Heart right ventricle (tissue), 16 donors: ENCODE measurements at regions not wholly inside any gene's neighbourhood (a gene's known extent, or its start where the extent isn't known, plus 50 kb on each side); places are given as distances from the start of the nearest gene placed in this dataset.

Experiments used
- ATAC-seq, 8 donors: fragments of 200-7000 bp; cut with Tn5 transposase; one replicate each; pipeline ENCODE4 v1.9.1; 2020; ENCODE audit warnings: mild to moderate bottlenecking in 8 of 8, moderate library complexity in 8 of 8, moderate number of reproducible peaks in 1 of 8
- DNase-seq, 2 donors: peaks; one replicate each; pipeline ENCODE4 v3.0.0-alpha.2; 2020
- H3K27ac ChIP-seq, 10 donors: fragments of 200-600 bp; sonication (generic) in 2 of 10; one replicate each; pipeline versions ENCODE4 v1.5.0 to v1.8.0; 2020 to 2022; ENCODE audit warnings: mild to moderate bottlenecking in 3 of 10
- H3K27me3 ChIP-seq, 7 donors: fragments of 200-600 bp; one replicate each; pipeline ENCODE4 v1.8.0; 2021 to 2022; ENCODE audit warnings: mild to moderate bottlenecking in 2 of 7
- H3K36me3 ChIP-seq, 9 donors: fragments of 200-600 bp; sonication (generic) in 1 of 9; one replicate each; pipeline versions ENCODE4 v1.5.0 to v1.8.0; 2020 to 2022; ENCODE audit warnings: mild to moderate bottlenecking in 2 of 9
- H3K4me1 ChIP-seq, 9 donors: fragments of 200-600 bp; sonication (generic) in 1 of 9; one replicate each; pipeline versions ENCODE4 v1.5.0 to v1.8.0; 2020 to 2022; ENCODE audit warnings: mild to moderate bottlenecking in 4 of 9
- H3K4me3 ChIP-seq, 10 donors: fragments of 200-600 bp; sonication (generic) in 2 of 10; one replicate each; pipeline versions ENCODE4 v1.5.0 to v1.8.0; 2020 to 2022; ENCODE audit warnings: mild to moderate bottlenecking in 7 of 10, moderate library complexity in 2 of 10
- H3K9me3 ChIP-seq, 11 donors: fragments of 200-600 bp in 10 of 11; sonication (generic) in 2 of 11; one replicate each; pipeline versions ENCODE4 v1.5.0 to v1.8.0; 2013 to 2022; ENCODE audit warnings: mild to moderate bottlenecking in 2 of 11, control low read depth in 1 of 11, moderate library complexity in 1 of 11
- CTCF ChIP-seq, 9 donors: fragments of 200-600 bp; sonication (generic) in 2 of 9; IDR thresholded peaks; one replicate each; pipeline versions ENCODE4 v1.5.0 to v1.8.0; 2021 to 2022; ENCODE audit warnings: antibody characterized with exemption in 9 of 9, mild to moderate bottlenecking in 5 of 9, moderate library complexity in 1 of 9
- WGBS, 2 donors: extraction: QIAGEN DNeasy Blood & Tissue Kit; methylation state at CpG; one replicate each; pipeline ENCODE4 v1.1.7; 2013; ENCODE audit warnings: inconsistent platforms in 1 of 2; 5-methylcytosine and 5-hydroxymethylcytosine counted together
- intact Hi-C, 10 donors: fragments of 100-400 bp; cut with DNase I; formaldehyde crosslinking; loops; one replicate each; pipeline versions ENCODE4 v1.11.1 to v1.14.2; 2022
- donor health status: Arrhythmogenic right ventricular cardiomyopathy.
- donor health status: ischemic (EF 13 %, LVEDD 7.1; RV severe dilation, severe dysfunction).
- donor health status: healthy with polysubstance abuse.
- donor health status: DM: no; HTN: yes; CAD: no.
- donor health status: DM: no; HTN: no; CAD: no.
- donor health status: ischemic (EF 25% LVEDD 6.9; RV normal size, moderate dysfunction).
- donor health status: ischemic (EF 25% LVEDD 5.7; RV mildly dilated, moderate dysfunction).
- donor health status: healthy.
- donor health status: DM: yes; HTN: yes; CAD: no.
- donor health status: Ischemic cardiomyopathy.
- donor health status: ischemic (EF 35%, LVEDD 5.7; RV mildly dilated, moderate dysfunction).
- donor health status: nonischemic (EF 11% LVEDD 7.7; RV severe dilation, severe dysfunction).
- donor health status: DM: yes; HTN: yes; CAD: no.
- donor health status: PGD.
- donor health status: ischemic (EF 29% LVEDD 5.4; RV normal size, mild dysfunction).
- donor health status: nonischemic (EF 23%, LVEDD 6.1; RV moderate dilation, normal function).

GRCh38 chr2:123101434-123101833 lies 923.7 kb upstream of the CNTNAP5 start:
- no peak for TF ChIP-seq CTCF (IDR thresholded peaks at IDR 0.05)
- no peaks in the 10 kb centered on the region for H3K27me3 ChIP-seq
- peaks cover 0 to 4% (median 0%) of the 10 kb centered on the region in 11 donors for H3K9me3 ChIP-seq
- H3K4me1 ChIP-seq = no peaks in the 10 kb centered on the region
- no peaks in the 10 kb centered on the region for H3K36me3 ChIP-seq
- DNase-seq (no peak), ATAC-seq (no peak)
- no peak overlapping the region for H3K4me3 ChIP-seq
- WGBS, 2 donors = 68 to 79% methylated on average over 2 of the region's 2 CpGs
- intact Hi-C loops = no loop called here
- H3K27ac ChIP-seq = no peak overlapping the region

GRCh38 chr2:123103902-123104301 lies 921.2 kb upstream of the CNTNAP5 start:
- Histone ChIP-seq H3K27me3 (no peaks in the 10 kb centered on the region), H3K27ac (no peak overlapping the region), H3K4me1 (no peaks in the 10 kb centered on the region), H3K4me3 (no peak overlapping the region), H3K9me3 (peaks cover 0 to 15% (median 0%) of the 10 kb centered on the region in 11 donors), H3K36me3 (no peaks in the 10 kb centered on the region)
- TF ChIP-seq CTCF (IDR thresholded peaks at IDR 0.05) = no peak
- WGBS, 2 donors = 82 to 85% methylated on average over 2 of the region's 2 CpGs
- DNase-seq (no peak), ATAC-seq (no peak)
- intact Hi-C loops = no loop called here

DNA sequence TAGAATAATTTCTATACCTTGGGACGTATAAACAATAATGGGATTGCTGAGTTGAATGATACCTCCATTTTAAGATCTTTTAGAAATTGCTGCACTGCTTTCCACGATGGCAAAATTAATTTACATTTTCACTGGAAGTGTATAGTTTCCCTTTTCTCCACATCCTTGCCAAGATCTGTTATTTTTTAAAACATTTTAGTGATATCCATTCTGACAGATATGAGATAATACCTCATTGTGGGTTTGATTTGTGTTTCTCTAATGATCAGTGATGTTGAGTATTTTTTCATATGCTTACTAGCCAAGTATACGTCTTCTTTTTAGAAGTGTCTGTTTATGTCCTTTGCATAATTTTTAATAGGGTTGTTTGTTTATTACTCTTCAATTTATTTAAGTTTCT lies 908.5 kb upstream of the CNTNAP5 start:
- intact Hi-C loops = no loop called here
- no peaks in the 10 kb centered on the region for H3K4me1 ChIP-seq
- H3K9me3 ChIP-seq = peaks cover 0 to 32% (median 4%) of the 10 kb centered on the region in 11 donors
- H3K27ac ChIP-seq = no peak overlapping the region
- no peak overlapping the region for H3K4me3 ChIP-seq
- ATAC-seq (no peak), DNase-seq (no peak)
- no peaks in the 10 kb centered on the region for H3K27me3 ChIP-seq
- WGBS, 2 donors = 74 to 83% methylated on average over 3 of the region's 3 CpGs
- TF ChIP-seq CTCF (IDR thresholded peaks at IDR 0.05) = no peak
- H3K36me3 ChIP-seq = no peaks in the 10 kb centered on the region

GRCh38 chr2:123127236-123127635 lies 897.9 kb upstream of the CNTNAP5 start:
- no peak overlapping the region for H3K4me3 ChIP-seq
- H3K36me3 ChIP-seq = no peaks in the 10 kb centered on the region
- DNase-seq (no peak), ATAC-seq (no peak)
- 57 to 68% methylated on average over 3 of the region's 3 CpGs for whole genome bisulfite sequencing, 2 donors
- no peak overlapping the region for H3K27ac ChIP-seq
- intact Hi-C loops = no loop called here
- TF ChIP-seq CTCF (IDR thresholded peaks at IDR 0.05) = no peak
- peaks cover 0 to 13% (median 0%) of the 10 kb centered on the region in 11 donors for H3K9me3 ChIP-seq
- H3K27me3 ChIP-seq = no peaks in the 10 kb centered on the region
- H3K4me1 ChIP-seq = no peaks in the 10 kb centered on the region
